ENCODE measurements at regions not wholly inside any gene's neighbourhood (a gene's known extent, or its start where the extent isn't known, plus 50 kb on each side); places are given as distances from the start of the nearest gene placed in this dataset.

DNA sequence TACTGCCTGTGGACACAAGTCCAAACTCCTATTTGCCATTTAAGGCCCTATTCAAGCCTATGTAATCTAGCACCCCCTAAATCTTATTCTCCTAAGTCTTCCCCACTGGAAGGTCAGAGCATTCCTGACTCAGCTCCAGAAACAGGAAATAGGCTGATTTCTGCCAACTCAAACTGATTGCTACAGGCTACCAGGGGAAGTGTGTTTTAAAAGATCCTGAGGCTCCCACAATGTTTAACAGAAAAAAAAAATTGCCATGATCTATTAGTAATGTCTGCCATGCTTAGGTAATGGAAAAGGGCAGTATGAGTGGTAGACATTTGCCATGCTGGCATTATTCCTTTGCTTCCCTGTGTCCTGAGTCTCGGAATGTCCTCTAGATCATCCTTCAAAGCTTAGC lies 65.8 kb upstream of the BRINP1 start:
- no peaks in the 10 kb centered on the region for H3K4me1 ChIP-seq (ENCODE audit: control insufficient read depth, insufficient read depth, low read length, poor library complexity, severe bottlenecking)
- ATAC-seq (ENCODE audit: low read depth in 2 of 2) = no peak
- no peaks in the 10 kb centered on the region for H3K27me3 ChIP-seq (ENCODE audit: control insufficient read depth, insufficient read depth, low read length)
- H3K27ac Mint-ChIP-seq = no peak overlapping the region
- H3K27ac ChIP-seq (ENCODE audit: insufficient read depth, low read length, poor library complexity, severe bottlenecking) = no peak overlapping the region
- H3K4me3 ChIP-seq (ENCODE audit: low read depth, low read length) = no peak overlapping the region
- no peaks in the 10 kb centered on the region for H3K4me1 Mint-ChIP-seq
- no peaks in the 10 kb centered on the region for H3K36me3 ChIP-seq (ENCODE audit: control insufficient read depth, insufficient read depth, low read length)
- H3K9me3 Mint-ChIP-seq = peaks cover 0 to 5% (median 3%) of the 10 kb centered on the region in 7 donors
- H3K27me3 Mint-ChIP-seq = no peaks in the 10 kb centered on the region
- no peaks in the 10 kb centered on the region for H3K9me3 ChIP-seq (ENCODE audit: control insufficient read depth in 2 of 2, low read length in 2 of 2)
- H3K4me3 Mint-ChIP-seq = no peak overlapping the region
- DNase-seq = no peak
- no peaks in the 10 kb centered on the region for H3K36me3 Mint-ChIP-seq

DNA sequence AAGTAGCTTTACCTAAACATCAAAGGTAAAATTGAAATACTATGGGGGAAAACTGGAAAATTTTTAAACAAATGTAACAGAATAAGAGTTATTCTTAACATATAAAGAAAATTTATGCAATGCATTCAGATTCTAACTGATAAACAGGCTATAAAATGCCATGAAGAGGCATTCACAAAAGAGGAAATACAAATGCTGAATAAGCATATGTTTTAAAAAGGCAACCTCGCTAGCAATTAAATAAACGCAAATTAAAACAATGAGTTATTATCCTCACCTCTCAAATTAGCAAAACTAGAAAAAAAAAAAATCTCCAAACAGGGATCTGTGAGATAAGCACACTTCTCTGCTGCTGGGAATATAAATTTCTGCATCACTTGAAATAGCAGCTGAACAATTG lies 63.2 kb upstream of the BRINP1 start:
- Mint-ChIP-seq H3K36me3 (no peaks in the 10 kb centered on the region), H3K27me3 (no peaks in the 10 kb centered on the region), H3K4me3 (no peak overlapping the region), H3K27ac (no peak overlapping the region), H3K9me3 (peaks cover 0 to 3% (median 0%) of the 10 kb centered on the region in 7 donors), H3K4me1 (no peaks in the 10 kb centered on the region)
- Histone ChIP-seq H3K27me3 (ENCODE audit: control insufficient read depth, insufficient read depth, low read length) (no peaks in the 10 kb centered on the region), H3K4me1 (ENCODE audit: control insufficient read depth, insufficient read depth, low read length, poor library complexity, severe bottlenecking) (no peaks in the 10 kb centered on the region), H3K36me3 (ENCODE audit: control insufficient read depth, insufficient read depth, low read length) (no peaks in the 10 kb centered on the region), H3K27ac (ENCODE audit: insufficient read depth, low read length, poor library complexity, severe bottlenecking) (no peak overlapping the region), H3K4me3 (ENCODE audit: low read depth, low read length) (no peak overlapping the region), H3K9me3 (ENCODE audit: control insufficient read depth in 2 of 2, low read length in 2 of 2) (no peaks in the 10 kb centered on the region)
- DNase-seq (no peak), ATAC-seq (ENCODE audit: low read depth in 2 of 2) (no peak)

DNA sequence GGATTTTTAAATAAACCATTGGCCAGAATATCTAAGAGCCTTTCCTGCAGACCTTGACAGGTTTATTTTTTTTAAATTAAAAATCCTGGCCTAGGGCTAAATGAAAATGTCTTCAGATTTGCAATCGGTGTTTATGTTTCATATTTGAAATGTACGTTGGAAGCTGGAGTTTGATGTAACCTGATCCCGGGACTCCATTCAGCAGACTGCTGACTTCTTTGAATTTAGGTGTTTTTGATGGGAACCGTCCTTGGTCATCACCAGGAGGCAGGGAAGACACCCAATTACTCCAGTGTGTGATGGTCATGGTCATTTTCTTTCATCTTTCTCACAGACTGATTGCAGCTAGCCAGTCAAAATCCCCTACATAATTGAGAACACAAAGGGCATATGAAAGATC lies 60.1 kb upstream of the BRINP1 start:
- DNase-seq (no peak), ATAC-seq (ENCODE audit: low read depth in 2 of 2) (no peak)
- H3K4me1 Mint-ChIP-seq = no peaks in the 10 kb centered on the region
- no peaks in the 10 kb centered on the region for H3K4me1 ChIP-seq (ENCODE audit: control insufficient read depth, insufficient read depth, low read length, poor library complexity, severe bottlenecking)
- peaks cover 0 to 2% (median 0%) of the 10 kb centered on the region in 7 donors for H3K9me3 Mint-ChIP-seq
- H3K27me3 Mint-ChIP-seq = no peaks in the 10 kb centered on the region
- no peak overlapping the region for H3K4me3 Mint-ChIP-seq
- no peak overlapping the region for H3K27ac ChIP-seq (ENCODE audit: insufficient read depth, low read length, poor library complexity, severe bottlenecking)
- no peak overlapping the region for H3K4me3 ChIP-seq (ENCODE audit: low read depth, low read length)
- no peaks in the 10 kb centered on the region for H3K36me3 ChIP-seq (ENCODE audit: control insufficient read depth, insufficient read depth, low read length)
- H3K27me3 ChIP-seq (ENCODE audit: control insufficient read depth, insufficient read depth, low read length) = no peaks in the 10 kb centered on the region
- no peak overlapping the region for H3K27ac Mint-ChIP-seq
- no peaks in the 10 kb centered on the region for H3K9me3 ChIP-seq (ENCODE audit: control insufficient read depth in 2 of 2, low read length in 2 of 2)
- H3K36me3 Mint-ChIP-seq = no peaks in the 10 kb centered on the region

- no peaks in the 10 kb centered on the region for H3K4me1 ChIP-seq (ENCODE audit: control insufficient read depth, insufficient read depth, low read length, poor library complexity, severe bottlenecking)
- no peak overlapping the region for H3K4me3 ChIP-seq (ENCODE audit: low read depth, low read length)
These were observed 51.0 kb upstream of the BRINP1 start for GRCh38 chr9:119420231-119420630.

More at GRCh38 chr9:119420231-119420630, 51.0 kb upstream of the BRINP1 start:
- no peak for ATAC-seq (ENCODE audit: low read depth in 2 of 2)
- Mint-ChIP-seq H3K27ac (no peak overlapping the region), H3K36me3 (no peaks in the 10 kb centered on the region), H3K4me1 (no peaks in the 10 kb centered on the region), H3K4me3 (no peak overlapping the region), H3K9me3 (peaks cover 0 to 5% (median 1%) of the 10 kb centered on the region in 7 donors), H3K27me3 (no peaks in the 10 kb centered on the region)
- DNase-seq = no peak
- no peaks in the 10 kb centered on the region for H3K27me3 ChIP-seq (ENCODE audit: control insufficient read depth, insufficient read depth, low read length)
- no peak overlapping the region for H3K27ac ChIP-seq (ENCODE audit: insufficient read depth, low read length, poor library complexity, severe bottlenecking)
- no peaks in the 10 kb centered on the region for H3K9me3 ChIP-seq (ENCODE audit: control insufficient read depth in 2 of 2, low read length in 2 of 2)
- no peaks in the 10 kb centered on the region for H3K36me3 ChIP-seq (ENCODE audit: control insufficient read depth, insufficient read depth, low read length)
